ENCODE measurements at regions not wholly inside any gene's neighbourhood (a gene's known extent, or its start where the extent isn't known, plus 50 kb on each side); places are given as distances from the start of the nearest gene placed in this dataset.

- Histone ChIP-seq H3K23ac (ENCODE audit: insufficient read length) (no peak overlapping the region), H3K9ac (replicated peaks in 1 of 4; ENCODE audit: extremely low read depth in 1 of 4, low read depth in 3 of 4, low read length in 3 of 4) (no peak overlapping the region), H3K4me3 (ENCODE audit: extremely low read depth in 1 of 4, insufficient read depth in 2 of 4, low read depth in 3 of 4, low read length in 4 of 4) (no peak overlapping the region), H3K9me3 (ENCODE audit: insufficient read depth in 2 of 2, low read depth in 1 of 2, low read length in 1 of 2) (peaks cover 0 to 3% of the 10 kb centered on the region in 2 experiments; a peak in 1 of 4 replicates), H3K56ac (replicated peaks; ENCODE audit: insufficient read length, low read depth, low read length) (no peak overlapping the region), H4K20me1 (replicated peaks in 1 of 2; ENCODE audit: control insufficient read depth in 1 of 2, insufficient read depth in 2 of 2, low read length in 2 of 2) (no peaks in the 10 kb centered on the region), H2AFZ (ENCODE audit: low read length) (peak overlapping the region; percentile 74; the same call in 1 of the 2 replicates), H3K27ac (ENCODE audit: low read depth, low read length) (no peak overlapping the region), H2BK15ac (ENCODE audit: low read length) (no peak overlapping the region), H4K5ac (ENCODE audit: insufficient read length, low read depth, low read length) (no peak overlapping the region), H3K4me1 (replicated peaks in 1 of 4; ENCODE audit: control insufficient read depth in 3 of 4, insufficient read depth in 4 of 4, low read length in 3 of 4) (no peaks in the 10 kb centered on the region), H3K27me3 (replicated peaks in 1 of 4; ENCODE audit: control insufficient read depth in 3 of 4, extremely low read depth in 1 of 4, insufficient read depth in 3 of 4, low read length in 3 of 4) (no peaks in the 10 kb centered on the region), H3K23me2 (ENCODE audit: low read depth, low read length) (peaks cover 1% of the 10 kb centered on the region; the same call in 1 of the 2 replicates), H3K14ac (ENCODE audit: insufficient read length) (no peak overlapping the region), H3K36me3 (ENCODE audit: control insufficient read depth in 2 of 4, insufficient read depth in 4 of 4, low read length in 3 of 4) (no peaks in the 10 kb centered on the region), H2BK20ac (ENCODE audit: low read length) (no peak overlapping the region), H3K4ac (replicated peaks; ENCODE audit: insufficient read length, low read depth, low read length) (no peak overlapping the region), H3K18ac (ENCODE audit: extremely low read depth, low read length) (no peak overlapping the region), H4K8ac (ENCODE audit: extremely low read depth, insufficient read depth, low read length) (no peak overlapping the region), H3K79me2 (ENCODE audit: control insufficient read depth in 1 of 2, insufficient read depth in 2 of 2, low read length in 2 of 2) (no peaks in the 10 kb centered on the region), H2AK5ac (ENCODE audit: low read depth, low read length) (no peak overlapping the region), H3K79me1 (ENCODE audit: low read depth, low read length) (no peaks in the 10 kb centered on the region), H3K4me2 (ENCODE audit: insufficient read depth in 1 of 2, low read depth in 2 of 2, low read length in 2 of 2) (no peak overlapping the region), H2BK5ac (ENCODE audit: low read depth, low read length) (no peak overlapping the region), H2BK12ac (ENCODE audit: low read depth, low read length) (no peak overlapping the region), H2BK120ac (replicated peaks; ENCODE audit: low read depth, low read length) (no peak overlapping the region), H4K91ac (replicated peaks; ENCODE audit: insufficient read length, low read length) (no peak overlapping the region)
- TF ChIP-seq SIN3A (conservative IDR thresholded peaks at IDR 0.05 in 1 of 2, IDR thresholded peaks at IDR 0.05 in 1 of 2; ENCODE audit: low read depth in 1 of 2, low read length in 2 of 2) (no peak), RBBP5 (IDR thresholded peaks at IDR 0.05; ENCODE audit: borderline replicate concordance, low read depth, low read length) (no peak), EZH2 (IDR thresholded peaks at IDR 0.05; ENCODE audit: low read depth, low read length, severe bottlenecking) (no peak), RFX5 (IDR thresholded peaks at IDR 0.05; ENCODE audit: borderline replicate concordance, low read depth, low read length) (no peak), SAP30 (IDR thresholded peaks at IDR 0.05; ENCODE audit: insufficient read depth, insufficient replicate concordance, low read length) (no peak), CHD2 (IDR thresholded peaks at IDR 0.05; ENCODE audit: low read length) (no peak), SIX5 (IDR thresholded peaks at IDR 0.05; ENCODE audit: low read depth, low read length) (no peak), CHD1 (IDR thresholded peaks at IDR 0.05; ENCODE audit: low read depth, low read length) (no peak)
- DNase-seq (ENCODE audit: low read depth in 1 of 2, low spot score in 2 of 2) (no peak), FAIRE-seq (no peak)
- ChIA-PET CTCF (ENCODE audit: partially characterized antibody) (interaction anchor here (0.6 kb wide), 1 partner anchor 314 kb away, joined by 4 read pairs; no protein-coding TSS in a partner anchor), POLR2A (ENCODE audit: partially characterized antibody) (no interaction called here)
- WGBS, 2 experiments (ENCODE audit: extremely low coverage in 1 of 2, insufficient coverage in 1 of 2, insufficient read length in 1 of 2, insufficient replicate concordance in 2 of 2, low coverage in 1 of 2, low lambda C conversion rate in 2 of 2, missing lambda C conversion rate in 1 of 2), result 55% methylated on average over 1 of the region's 2 CpGs; no CpG with 5 or more reads in 1 of the 2 experiments
Measured at GRCh38 chr6:120646101-120646500, 688.2 kb downstream of the TBC1D32 start.
